ENCODE measurements at regions not wholly inside any gene's neighbourhood (a gene's known extent, or its start where the extent isn't known, plus 50 kb on each side); places are given as distances from the start of the nearest gene placed in this dataset.

GRCh38 chr12:69003991-69004390, 71.0 kb upstream of the CPM start:
- TF ChIP-seq POLR2A (IDR thresholded peaks at IDR 0.05) (no peak), CTCF (IDR thresholded peaks at IDR 0.05) (no peak)

Data from lower leg skin (tissue), 3 donors.